ENCODE measurements at regions not wholly inside any gene's neighbourhood (a gene's known extent, or its start where the extent isn't known, plus 50 kb on each side); places are given as distances from the start of the nearest gene placed in this dataset.

DNA sequence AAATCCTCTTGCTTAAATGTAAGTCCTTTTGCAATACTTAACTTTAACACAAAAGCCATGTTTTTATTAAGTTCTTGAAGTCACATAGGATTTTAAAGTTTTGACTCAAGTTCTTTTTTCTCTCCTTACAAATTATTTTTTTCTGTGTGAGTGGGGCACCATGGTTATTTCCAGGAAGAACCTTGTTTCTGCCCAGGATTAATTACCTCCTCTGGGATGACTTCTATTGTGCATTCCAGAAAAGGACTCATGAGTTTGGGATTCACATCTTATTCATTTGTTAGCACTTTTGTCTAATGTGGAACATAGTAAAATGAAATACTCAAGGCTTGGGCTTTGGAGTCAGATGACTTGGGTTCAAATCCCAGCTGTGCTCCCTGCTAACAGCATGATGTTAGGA is 421.4 kb upstream of the WWC1 start:
- TF ChIP-seq, protein P1, sequence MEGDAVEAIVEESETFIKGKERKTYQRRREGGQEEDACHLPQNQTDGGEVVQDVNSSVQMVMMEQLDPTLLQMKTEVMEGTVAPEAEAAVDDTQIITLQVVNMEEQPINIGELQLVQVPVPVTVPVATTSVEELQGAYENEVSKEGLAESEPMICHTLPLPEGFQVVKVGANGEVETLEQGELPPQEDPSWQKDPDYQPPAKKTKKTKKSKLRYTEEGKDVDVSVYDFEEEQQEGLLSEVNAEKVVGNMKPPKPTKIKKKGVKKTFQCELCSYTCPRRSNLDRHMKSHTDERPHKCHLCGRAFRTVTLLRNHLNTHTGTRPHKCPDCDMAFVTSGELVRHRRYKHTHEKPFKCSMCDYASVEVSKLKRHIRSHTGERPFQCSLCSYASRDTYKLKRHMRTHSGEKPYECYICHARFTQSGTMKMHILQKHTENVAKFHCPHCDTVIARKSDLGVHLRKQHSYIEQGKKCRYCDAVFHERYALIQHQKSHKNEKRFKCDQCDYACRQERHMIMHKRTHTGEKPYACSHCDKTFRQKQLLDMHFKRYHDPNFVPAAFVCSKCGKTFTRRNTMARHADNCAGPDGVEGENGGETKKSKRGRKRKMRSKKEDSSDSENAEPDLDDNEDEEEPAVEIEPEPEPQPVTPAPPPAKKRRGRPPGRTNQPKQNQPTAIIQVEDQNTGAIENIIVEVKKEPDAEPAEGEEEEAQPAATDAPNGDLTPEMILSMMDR (conservative IDR thresholded peaks at IDR 0.05; ENCODE audit: low read length): no peak
- no peak for TF ChIP-seq EZH2phosphoT487 (IDR thresholded peaks at IDR 0.05; ENCODE audit: borderline replicate concordance, low read depth, low read length)
